GM23338 (cell line): ENCODE measurements at regions not wholly inside any gene's neighbourhood (a gene's known extent, or its start where the extent isn't known, plus 50 kb on each side); places are given as distances from the start of the nearest gene placed in this dataset.
A peak's percentile ranks its signal among the peaks of the same experiment; 100 is the strongest.

Experiments used
- ATAC-seq: fragments of 200-7000 bp; cut with Tn5 transposase; 3 replicates; pipeline ENCODE4 v1.9.1; 2020
- DNase-seq: peaks from one replicate; pipeline ENCODE4 v3.0.0-alpha.2; 2015; ENCODE audit warnings: low spot score
- H2AFZ ChIP-seq: fragments of 200-600 bp; sonication (generic); 2 replicates; pipeline ENCODE4 v1.8.0; 2016; ENCODE audit warnings: antibody characterized with exemption, mild to moderate bottlenecking, moderate library complexity
- H3F3A ChIP-seq: fragments of 200-600 bp; sonication (generic); replicated peaks from 2 replicates; pipeline ENCODE4 v1.8.0; 2017; ENCODE audit warnings: antibody characterized with exemption, mixed run types, low read depth
- H3K27ac ChIP-seq: fragments of 200-600 bp; sonication (generic); 2 replicates; pipeline ENCODE4 v1.6.1; 2016; ENCODE audit warnings: low read depth
- H3K27me3 ChIP-seq: fragments of 200-600 bp; sonication (generic); 2 replicates; pipeline ENCODE4 v1.8.0; 2016; ENCODE audit warnings: mild to moderate bottlenecking, mixed run types, moderate library complexity; ENCODE audit not compliant: insufficient read depth
- H3K36me3 ChIP-seq: fragments of 200-600 bp; sonication (generic); 2 replicates; pipeline ENCODE4 v1.8.0; 2016; ENCODE audit warnings: mild to moderate bottlenecking; ENCODE audit not compliant: insufficient read depth
- H3K4me1 ChIP-seq: fragments of 200-600 bp; sonication (generic); 2 replicates; pipeline ENCODE4 v1.8.0; 2016; ENCODE audit warnings: mild to moderate bottlenecking, moderate library complexity; ENCODE audit not compliant: insufficient read depth
- H3K4me2 ChIP-seq: fragments of 200-600 bp; sonication (generic); 2 replicates; pipeline ENCODE4 v1.7.1; 2017; ENCODE audit warnings: mixed run types
- H3K4me3 ChIP-seq: fragments of 200-600 bp; sonication (generic); 2 replicates; pipeline ENCODE4 v1.6.1; 2016; ENCODE audit warnings: mixed run types
- H3K79me2 ChIP-seq: fragments of 200-600 bp; sonication (generic); replicated peaks from 2 replicates; pipeline ENCODE4 v1.8.0; 2017; ENCODE audit warnings: mild to moderate bottlenecking; ENCODE audit not compliant: insufficient read depth
- H3K9me2 ChIP-seq: fragments of 200-600 bp; sonication (generic); 2 replicates; pipeline ENCODE4 v1.8.0; 2017; ENCODE audit not compliant: insufficient read depth
- H4K20me1 ChIP-seq: fragments of 200-600 bp; sonication (generic); replicated peaks from 2 replicates; pipeline ENCODE4 v1.8.0; 2017; ENCODE audit warnings: mild to moderate bottlenecking; ENCODE audit not compliant: insufficient read depth
- H3K27ac Mint-ChIP-seq: 2 replicates; pipeline ENCODE4 v1.8.0; 2020; ENCODE audit warnings: inconsistent platforms, mild to moderate bottlenecking, moderate library complexity, mixed read lengths
- H3K27me3 Mint-ChIP-seq: 3 replicates; pipeline ENCODE4 v1.8.0; 2022; ENCODE audit warnings: low read depth, mild to moderate bottlenecking, moderate library complexity, mixed read lengths, inconsistent platforms; ENCODE audit not compliant: insufficient read depth, poor library complexity
- H3K36me3 Mint-ChIP-seq: 3 replicates; pipeline ENCODE4 v1.8.0; 2021; ENCODE audit warnings: low read depth, mild to moderate bottlenecking, inconsistent platforms, moderate library complexity, mixed read lengths
- H3K4me1 Mint-ChIP-seq: 3 replicates; pipeline ENCODE4 v1.8.0; 2020; ENCODE audit warnings: mild to moderate bottlenecking, inconsistent platforms, mixed read lengths
- H3K4me3 Mint-ChIP-seq: 3 replicates; pipeline ENCODE4 v1.8.0; 2021; ENCODE audit warnings: moderate library complexity, mild to moderate bottlenecking, inconsistent platforms, mixed read lengths
- H3K9me3 Mint-ChIP-seq: 3 replicates; pipeline ENCODE4 v1.8.0; 2020; ENCODE audit warnings: moderate library complexity, mild to moderate bottlenecking, inconsistent platforms, mixed read lengths
- CREB1 ChIP-seq: fragments of 250-450 bp; sonication (Bioruptor Pico); IDR thresholded peaks from 2 replicates; pipeline ENCODE4 v1.5.0; 2020; ENCODE audit warnings: low read depth, mild to moderate bottlenecking, moderate library complexity
- EZH2 ChIP-seq: fragments of 200-600 bp; sonication (generic); IDR thresholded peaks from one replicate; pipeline ENCODE4 v1.8.0; 2017; ENCODE audit warnings: antibody characterized with exemption, mild to moderate bottlenecking, low read depth; ENCODE audit not compliant: unreplicated experiment
- EZH2phosphoT487 ChIP-seq: fragments of 200-600 bp; sonication (generic); IDR thresholded peaks from one replicate; pipeline ENCODE4 v1.8.1; 2018; ENCODE audit warnings: antibody characterized with exemption; ENCODE audit not compliant: unreplicated experiment
- JUNB ChIP-seq: IDR thresholded peaks from one replicate; pipeline ENCODE4 v1.6.1; 2016; ENCODE audit warnings: antibody characterized with exemption; ENCODE audit not compliant: unreplicated experiment
- NANOG ChIP-seq: IDR thresholded peaks from 2 replicates; pipeline ENCODE4 v1.6.1; 2016; ENCODE audit warnings: antibody characterized with exemption, borderline replicate concordance
- POLR2AphosphoS5 ChIP-seq: IDR thresholded peaks from 2 replicates; pipeline ENCODE4 v1.6.1; 2016; ENCODE audit warnings: antibody characterized with exemption, low read depth
- STAT1 ChIP-seq: IDR thresholded peaks from one replicate; pipeline ENCODE4 v1.6.1; 2016; ENCODE audit warnings: antibody characterized with exemption; ENCODE audit not compliant: unreplicated experiment
- ZNF114 ChIP-seq: fragments of 250-450 bp; sonication (Bioruptor Pico); IDR thresholded peaks from 2 replicates; pipeline ENCODE4 v1.5.0; 2020; ENCODE audit warnings: mild to moderate bottlenecking, moderate library complexity
- ZNF331 ChIP-seq: fragments of 250-450 bp; sonication (Bioruptor Pico); IDR thresholded peaks from 2 replicates; pipeline ENCODE4 v1.5.0; 2020; ENCODE audit warnings: low read depth, mild to moderate bottlenecking, moderate library complexity
- TF ChIP-seq, protein P1 (sequence below): IDR thresholded peaks from 2 replicates; pipeline ENCODE4 v1.6.1; 2016; ENCODE audit warnings: antibody characterized with exemption
- TF ChIP-seq, protein P2 (sequence below): IDR thresholded peaks from one replicate; pipeline ENCODE4 v1.6.1; 2018; ENCODE audit warnings: antibody characterized with exemption; ENCODE audit not compliant: unreplicated experiment
- TF ChIP-seq, protein P3 (sequence below), 2 experiments: fragments of 200-600 bp in 1 of 2; sonication (generic) in 1 of 2; conservative IDR thresholded peaks; 2 replicates each; pipeline versions ENCODE4 v1.5.1 to v1.6.1; 2016 to 2017; ENCODE audit warnings: antibody characterized with exemption in 2 of 2, low read depth in 2 of 2, mild to moderate bottlenecking in 2 of 2, moderate library complexity in 1 of 2
- TF ChIP-seq, protein P4 (sequence below): fragments of 250-450 bp; sonication (Bioruptor Pico); IDR thresholded peaks from 2 replicates; pipeline ENCODE4 v1.5.0; 2020; ENCODE audit warnings: mild to moderate bottlenecking, moderate library complexity

DNA sequence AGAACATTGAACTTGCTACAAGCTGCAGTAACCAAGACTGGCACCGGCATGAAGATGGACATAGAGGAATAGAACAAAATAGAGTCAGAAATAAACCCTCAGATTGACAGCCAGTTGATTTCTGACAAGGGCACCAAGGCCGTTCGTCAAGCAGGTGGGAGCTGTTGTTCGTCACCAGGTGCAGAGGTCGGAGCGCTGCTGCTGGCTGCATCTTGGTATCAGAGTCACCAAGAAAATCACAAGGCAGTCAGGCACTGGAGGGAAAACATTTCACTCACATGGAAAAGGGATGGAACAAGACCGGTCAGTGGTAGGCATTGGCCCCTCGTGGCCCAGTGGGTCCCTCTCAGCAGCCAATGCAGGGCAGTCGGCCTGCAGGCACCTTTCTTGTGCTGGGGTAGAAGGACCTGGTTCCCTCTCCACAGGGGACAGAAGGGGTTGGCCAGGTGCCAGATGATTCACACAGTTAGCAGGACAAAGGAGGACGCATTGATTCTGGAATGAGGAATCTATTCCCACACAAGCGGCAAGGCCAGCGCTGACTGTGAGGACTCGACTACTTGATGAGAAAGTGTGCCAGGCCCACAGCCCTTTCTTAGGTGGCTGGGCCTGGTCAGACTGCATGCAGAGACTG lies 115.8 kb upstream of the FGF3 start:
- no peaks in the 10 kb centered on the region for H3K27me3 ChIP-seq
- H3K9me3 Mint-ChIP-seq, result no peaks in the 10 kb centered on the region
- ATAC-seq (peak; percentile 59), DNase-seq (peak; percentile 53)
- H3K4me3 ChIP-seq, result no peak overlapping the region
- H3K4me1 Mint-ChIP-seq, result peaks cover 25% of the 10 kb centered on the region
- no peak overlapping the region for H3K27ac Mint-ChIP-seq
- no peaks in the 10 kb centered on the region for H3K9me2 ChIP-seq
- H2AFZ ChIP-seq, result no peak overlapping the region
- peaks cover 13% of the 10 kb centered on the region for H3K27me3 Mint-ChIP-seq
- H3K79me2 ChIP-seq, result no peaks in the 10 kb centered on the region
- TF ChIP-seq ZNF331 (no peak), CREB1 (CRISPR knock-in tag) (no peak), NANOG (no peak), EZH2phosphoT487 (no peak), ZNF114 (no peak), POLR2AphosphoS5 (no peak), EZH2 (no peak), STAT1 (no peak), JUNB (no peak)
- TF ChIP-seq, protein P1, sequence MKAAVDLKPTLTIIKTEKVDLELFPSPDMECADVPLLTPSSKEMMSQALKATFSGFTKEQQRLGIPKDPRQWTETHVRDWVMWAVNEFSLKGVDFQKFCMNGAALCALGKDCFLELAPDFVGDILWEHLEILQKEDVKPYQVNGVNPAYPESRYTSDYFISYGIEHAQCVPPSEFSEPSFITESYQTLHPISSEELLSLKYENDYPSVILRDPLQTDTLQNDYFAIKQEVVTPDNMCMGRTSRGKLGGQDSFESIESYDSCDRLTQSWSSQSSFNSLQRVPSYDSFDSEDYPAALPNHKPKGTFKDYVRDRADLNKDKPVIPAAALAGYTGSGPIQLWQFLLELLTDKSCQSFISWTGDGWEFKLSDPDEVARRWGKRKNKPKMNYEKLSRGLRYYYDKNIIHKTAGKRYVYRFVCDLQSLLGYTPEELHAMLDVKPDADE, result no peak
- TF ChIP-seq, protein P2, sequence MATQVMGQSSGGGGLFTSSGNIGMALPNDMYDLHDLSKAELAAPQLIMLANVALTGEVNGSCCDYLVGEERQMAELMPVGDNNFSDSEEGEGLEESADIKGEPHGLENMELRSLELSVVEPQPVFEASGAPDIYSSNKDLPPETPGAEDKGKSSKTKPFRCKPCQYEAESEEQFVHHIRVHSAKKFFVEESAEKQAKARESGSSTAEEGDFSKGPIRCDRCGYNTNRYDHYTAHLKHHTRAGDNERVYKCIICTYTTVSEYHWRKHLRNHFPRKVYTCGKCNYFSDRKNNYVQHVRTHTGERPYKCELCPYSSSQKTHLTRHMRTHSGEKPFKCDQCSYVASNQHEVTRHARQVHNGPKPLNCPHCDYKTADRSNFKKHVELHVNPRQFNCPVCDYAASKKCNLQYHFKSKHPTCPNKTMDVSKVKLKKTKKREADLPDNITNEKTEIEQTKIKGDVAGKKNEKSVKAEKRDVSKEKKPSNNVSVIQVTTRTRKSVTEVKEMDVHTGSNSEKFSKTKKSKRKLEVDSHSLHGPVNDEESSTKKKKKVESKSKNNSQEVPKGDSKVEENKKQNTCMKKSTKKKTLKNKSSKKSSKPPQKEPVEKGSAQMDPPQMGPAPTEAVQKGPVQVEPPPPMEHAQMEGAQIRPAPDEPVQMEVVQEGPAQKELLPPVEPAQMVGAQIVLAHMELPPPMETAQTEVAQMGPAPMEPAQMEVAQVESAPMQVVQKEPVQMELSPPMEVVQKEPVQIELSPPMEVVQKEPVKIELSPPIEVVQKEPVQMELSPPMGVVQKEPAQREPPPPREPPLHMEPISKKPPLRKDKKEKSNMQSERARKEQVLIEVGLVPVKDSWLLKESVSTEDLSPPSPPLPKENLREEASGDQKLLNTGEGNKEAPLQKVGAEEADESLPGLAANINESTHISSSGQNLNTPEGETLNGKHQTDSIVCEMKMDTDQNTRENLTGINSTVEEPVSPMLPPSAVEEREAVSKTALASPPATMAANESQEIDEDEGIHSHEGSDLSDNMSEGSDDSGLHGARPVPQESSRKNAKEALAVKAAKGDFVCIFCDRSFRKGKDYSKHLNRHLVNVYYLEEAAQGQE, result no peak
- TF ChIP-seq, protein P3, sequence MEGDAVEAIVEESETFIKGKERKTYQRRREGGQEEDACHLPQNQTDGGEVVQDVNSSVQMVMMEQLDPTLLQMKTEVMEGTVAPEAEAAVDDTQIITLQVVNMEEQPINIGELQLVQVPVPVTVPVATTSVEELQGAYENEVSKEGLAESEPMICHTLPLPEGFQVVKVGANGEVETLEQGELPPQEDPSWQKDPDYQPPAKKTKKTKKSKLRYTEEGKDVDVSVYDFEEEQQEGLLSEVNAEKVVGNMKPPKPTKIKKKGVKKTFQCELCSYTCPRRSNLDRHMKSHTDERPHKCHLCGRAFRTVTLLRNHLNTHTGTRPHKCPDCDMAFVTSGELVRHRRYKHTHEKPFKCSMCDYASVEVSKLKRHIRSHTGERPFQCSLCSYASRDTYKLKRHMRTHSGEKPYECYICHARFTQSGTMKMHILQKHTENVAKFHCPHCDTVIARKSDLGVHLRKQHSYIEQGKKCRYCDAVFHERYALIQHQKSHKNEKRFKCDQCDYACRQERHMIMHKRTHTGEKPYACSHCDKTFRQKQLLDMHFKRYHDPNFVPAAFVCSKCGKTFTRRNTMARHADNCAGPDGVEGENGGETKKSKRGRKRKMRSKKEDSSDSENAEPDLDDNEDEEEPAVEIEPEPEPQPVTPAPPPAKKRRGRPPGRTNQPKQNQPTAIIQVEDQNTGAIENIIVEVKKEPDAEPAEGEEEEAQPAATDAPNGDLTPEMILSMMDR (conservative IDR thresholded peaks at IDR 0.05; ENCODE audit: low read depth in 2 of 2), result no peak
- TF ChIP-seq, protein P4, sequence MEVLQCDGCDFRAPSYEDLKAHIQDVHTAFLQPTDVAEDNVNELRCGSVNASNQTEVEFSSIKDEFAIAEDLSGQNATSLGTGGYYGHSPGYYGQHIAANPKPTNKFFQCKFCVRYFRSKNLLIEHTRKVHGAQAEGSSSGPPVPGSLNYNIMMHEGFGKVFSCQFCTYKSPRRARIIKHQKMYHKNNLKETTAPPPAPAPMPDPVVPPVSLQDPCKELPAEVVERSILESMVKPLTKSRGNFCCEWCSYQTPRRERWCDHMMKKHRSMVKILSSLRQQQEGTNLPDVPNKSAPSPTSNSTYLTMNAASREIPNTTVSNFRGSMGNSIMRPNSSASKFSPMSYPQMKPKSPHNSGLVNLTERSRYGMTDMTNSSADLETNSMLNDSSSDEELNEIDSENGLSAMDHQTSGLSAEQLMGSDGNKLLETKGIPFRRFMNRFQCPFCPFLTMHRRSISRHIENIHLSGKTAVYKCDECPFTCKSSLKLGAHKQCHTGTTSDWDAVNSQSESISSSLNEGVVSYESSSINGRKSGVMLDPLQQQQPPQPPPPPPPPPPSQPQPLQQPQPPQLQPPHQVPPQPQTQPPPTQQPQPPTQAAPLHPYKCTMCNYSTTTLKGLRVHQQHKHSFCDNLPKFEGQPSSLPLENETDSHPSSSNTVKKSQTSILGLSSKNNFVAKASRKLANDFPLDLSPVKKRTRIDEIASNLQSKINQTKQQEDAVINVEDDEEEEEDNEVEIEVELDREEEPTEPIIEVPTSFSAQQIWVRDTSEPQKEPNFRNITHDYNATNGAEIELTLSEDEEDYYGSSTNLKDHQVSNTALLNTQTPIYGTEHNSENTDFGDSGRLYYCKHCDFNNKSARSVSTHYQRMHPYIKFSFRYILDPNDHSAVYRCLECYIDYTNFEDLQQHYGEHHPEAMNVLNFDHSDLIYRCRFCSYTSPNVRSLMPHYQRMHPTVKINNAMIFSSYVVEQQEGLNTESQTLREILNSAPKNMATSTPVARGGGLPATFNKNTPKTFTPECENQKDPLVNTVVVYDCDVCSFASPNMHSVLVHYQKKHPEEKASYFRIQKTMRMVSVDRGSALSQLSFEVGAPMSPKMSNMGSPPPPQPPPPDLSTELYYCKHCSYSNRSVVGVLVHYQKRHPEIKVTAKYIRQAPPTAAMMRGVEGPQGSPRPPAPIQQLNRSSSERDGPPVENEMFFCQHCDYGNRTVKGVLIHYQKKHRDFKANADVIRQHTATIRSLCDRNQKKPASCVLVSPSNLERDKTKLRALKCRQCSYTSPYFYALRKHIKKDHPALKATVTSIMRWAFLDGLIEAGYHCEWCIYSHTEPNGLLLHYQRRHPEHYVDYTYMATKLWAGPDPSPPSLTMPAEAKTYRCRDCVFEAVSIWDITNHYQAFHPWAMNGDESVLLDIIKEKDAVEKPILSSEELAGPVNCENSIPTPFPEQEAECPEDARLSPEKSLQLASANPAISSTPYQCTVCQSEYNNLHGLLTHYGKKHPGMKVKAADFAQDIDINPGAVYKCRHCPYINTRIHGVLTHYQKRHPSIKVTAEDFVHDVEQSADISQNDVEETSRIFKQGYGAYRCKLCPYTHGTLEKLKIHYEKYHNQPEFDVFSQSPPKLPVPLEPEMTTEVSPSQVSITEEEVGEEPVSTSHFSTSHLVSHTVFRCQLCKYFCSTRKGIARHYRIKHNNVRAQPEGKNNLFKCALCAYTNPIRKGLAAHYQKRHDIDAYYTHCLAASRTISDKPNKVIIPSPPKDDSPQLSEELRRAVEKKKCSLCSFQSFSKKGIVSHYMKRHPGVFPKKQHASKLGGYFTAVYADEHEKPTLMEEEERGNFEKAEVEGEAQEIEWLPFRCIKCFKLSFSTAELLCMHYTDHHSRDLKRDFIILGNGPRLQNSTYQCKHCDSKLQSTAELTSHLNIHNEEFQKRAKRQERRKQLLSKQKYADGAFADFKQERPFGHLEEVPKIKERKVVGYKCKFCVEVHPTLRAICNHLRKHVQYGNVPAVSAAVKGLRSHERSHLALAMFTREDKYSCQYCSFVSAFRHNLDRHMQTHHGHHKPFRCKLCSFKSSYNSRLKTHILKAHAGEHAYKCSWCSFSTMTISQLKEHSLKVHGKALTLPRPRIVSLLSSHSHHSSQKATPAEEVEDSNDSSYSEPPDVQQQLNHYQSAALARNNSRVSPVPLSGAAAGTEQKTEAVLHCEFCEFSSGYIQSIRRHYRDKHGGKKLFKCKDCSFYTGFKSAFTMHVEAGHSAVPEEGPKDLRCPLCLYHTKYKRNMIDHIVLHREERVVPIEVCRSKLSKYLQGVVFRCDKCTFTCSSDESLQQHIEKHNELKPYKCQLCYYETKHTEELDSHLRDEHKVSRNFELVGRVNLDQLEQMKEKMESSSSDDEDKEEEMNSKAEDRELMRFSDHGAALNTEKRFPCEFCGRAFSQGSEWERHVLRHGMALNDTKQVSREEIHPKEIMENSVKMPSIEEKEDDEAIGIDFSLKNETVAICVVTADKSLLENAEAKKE (CRISPR knock-in tag), result no peak
- H4K20me1 ChIP-seq, result no peaks in the 10 kb centered on the region
- H3F3A ChIP-seq, result no peaks in the 10 kb centered on the region
- H3K36me3 Mint-ChIP-seq, result no peaks in the 10 kb centered on the region
- H3K27ac ChIP-seq, result no peak overlapping the region
- no peak overlapping the region; the same call in 2 of the 3 replicates for H3K4me3 Mint-ChIP-seq
- H3K36me3 ChIP-seq, result no peaks in the 10 kb centered on the region
- H3K4me2 ChIP-seq, result no peak overlapping the region; the same call in 1 of the 2 replicates
- peaks cover 7% of the 10 kb centered on the region; the same call in 1 of the 2 replicates for H3K4me1 ChIP-seq
